Activated CD4-positive, alpha-beta T cell treated with anti-CD3 and anti-CD28 coated beads for 4 hours (primary cell): ENCODE measurements at regions not wholly inside any gene's neighbourhood (a gene's known extent, or its start where the extent isn't known, plus 50 kb on each side); places are given as distances from the start of the nearest gene placed in this dataset.

ENCODE experiments used
- DNase-seq, 2 donors: peaks; one replicate each; pipeline ENCODE4 v3.0.0-alpha.2; 2020

DNA sequence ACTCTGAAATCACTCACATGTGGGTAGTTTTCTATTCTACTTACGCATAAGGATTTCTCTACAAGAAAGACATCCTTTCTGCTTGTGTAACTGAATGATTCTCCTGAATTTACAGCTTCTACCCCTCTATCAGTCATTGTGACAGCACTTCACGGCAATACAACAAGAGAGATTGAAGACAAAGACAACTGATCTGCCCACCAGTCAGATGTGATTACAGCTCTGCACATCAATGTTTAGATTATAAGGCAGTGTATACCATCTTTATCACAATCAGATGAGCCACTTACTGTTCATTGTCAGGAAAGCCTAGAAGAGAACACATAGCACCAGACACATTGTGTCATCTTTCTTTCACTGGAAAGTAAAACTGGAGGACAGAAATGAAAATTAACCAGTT is 324.4 kb downstream of the CENPC start:
- DNase-seq = no peak

DNA sequence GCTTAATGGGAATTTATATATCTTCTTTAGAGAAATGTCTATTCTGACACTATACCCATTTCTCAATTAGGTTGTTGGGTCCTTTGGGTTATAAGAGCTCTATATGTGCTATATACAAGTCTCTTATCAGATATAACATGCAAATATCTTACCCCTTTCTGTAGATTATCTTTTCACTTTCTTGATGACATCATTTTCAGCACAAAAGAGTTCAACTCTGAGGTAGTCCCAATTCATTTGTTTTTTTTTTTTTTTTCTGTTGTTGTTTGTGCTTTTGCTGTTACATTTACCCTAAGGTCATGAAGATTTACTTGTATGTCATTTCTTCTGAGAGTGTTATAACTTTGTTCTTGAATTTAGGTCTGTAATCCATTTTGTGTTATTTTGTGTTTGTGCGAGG is 326.4 kb downstream of the CENPC start:
- DNase-seq = no peak

DNA sequence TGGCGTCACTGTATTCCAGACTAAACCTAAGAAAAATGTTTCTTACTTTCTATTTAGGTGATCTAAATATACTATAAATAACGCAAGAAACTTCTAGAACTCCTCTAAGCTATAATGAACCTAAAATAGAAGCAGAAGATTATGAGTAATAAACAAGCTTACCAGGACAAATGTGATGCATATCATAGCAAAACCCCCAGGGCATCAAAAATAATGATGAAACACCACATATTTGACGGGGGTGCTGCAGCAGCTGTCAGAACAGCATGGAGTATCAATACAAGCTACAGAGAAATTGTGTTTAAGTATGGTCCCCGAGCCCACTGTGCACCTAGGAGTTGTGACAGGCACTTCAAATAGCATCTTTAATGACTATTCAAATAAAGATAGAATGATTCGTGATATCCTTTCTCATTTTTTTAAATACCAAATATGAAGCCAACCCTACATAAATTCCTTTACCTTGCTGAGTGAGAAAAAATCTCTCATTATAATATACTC is 337.3 kb downstream of the CENPC start:
- no peak for DNase-seq

DNA sequence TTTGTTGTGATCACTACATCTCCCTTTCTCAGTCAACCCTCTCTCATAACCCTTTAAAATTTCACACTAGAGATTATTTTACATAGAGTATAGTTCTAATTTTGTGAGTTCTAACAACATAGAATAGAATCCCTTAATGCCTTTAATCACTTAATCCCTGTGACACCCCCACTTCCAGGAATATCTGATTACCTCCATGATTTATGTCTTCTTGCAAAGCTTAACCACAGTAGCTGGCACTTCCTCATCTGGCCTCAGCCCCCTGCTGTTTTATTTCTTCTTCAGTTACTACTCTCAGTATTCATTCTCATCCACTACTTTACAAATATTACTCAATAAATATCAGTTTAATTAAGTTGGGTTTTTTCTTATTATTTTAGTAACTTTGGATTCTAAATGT is 340.9 kb downstream of the CENPC start:
- DNase-seq = no peak

DNA sequence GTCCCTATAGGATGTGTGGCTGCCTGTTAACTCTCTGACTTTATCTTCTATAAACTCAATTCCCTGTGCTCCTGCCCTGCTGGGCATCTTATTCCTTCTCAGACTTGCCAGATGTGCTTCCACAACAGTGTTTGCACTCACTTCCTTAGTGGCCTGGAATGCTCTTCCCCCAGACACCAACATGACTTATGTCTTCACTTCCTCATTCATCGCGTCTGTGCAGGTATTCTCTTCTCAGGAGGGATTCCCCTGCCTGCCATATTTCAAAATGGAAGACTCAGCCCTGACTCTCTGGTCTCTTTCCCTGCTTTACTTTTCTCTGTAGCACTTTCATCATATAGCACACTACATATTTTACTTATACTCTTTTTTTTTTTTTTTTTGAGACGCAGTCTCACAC is 344.0 kb downstream of the CENPC start:
- DNase-seq = no peak

DNA sequence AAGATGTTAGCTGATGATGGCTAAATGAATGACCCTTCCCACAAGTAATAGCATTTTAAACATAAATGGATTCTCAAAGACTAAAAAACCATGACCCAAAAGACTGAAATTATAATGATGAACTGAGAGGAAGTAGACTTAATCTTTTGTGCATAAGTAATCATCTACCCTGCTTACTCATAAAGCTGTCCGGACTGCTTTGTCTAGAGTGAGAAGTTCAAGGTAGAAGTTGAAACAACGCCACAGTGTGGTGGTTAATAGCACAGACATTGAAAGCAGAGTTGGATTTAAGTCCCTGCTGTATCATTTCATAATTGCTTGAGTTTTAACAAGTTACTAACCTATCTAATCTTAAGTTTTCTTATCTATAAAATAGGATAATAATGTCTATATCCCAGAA is 346.6 kb downstream of the CENPC start:
- no peak for DNase-seq

DNA sequence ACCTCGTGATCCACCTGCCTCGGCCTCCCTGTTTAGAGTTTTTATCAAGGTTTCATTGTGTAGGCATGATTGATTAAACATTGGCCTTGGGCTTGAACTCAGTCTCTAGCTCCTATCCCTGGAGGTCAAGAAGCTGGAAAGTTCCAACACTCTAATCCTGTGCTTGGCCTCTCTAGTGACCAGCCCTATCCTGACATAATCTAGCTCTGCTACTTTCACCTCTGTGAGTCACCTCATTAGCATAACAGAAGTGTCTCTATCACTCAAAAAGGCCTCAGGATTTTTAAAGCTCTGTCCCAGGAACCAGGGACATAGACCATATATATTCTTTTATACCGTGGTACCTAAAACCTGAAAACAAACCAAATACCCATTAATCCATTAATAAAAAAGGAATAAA is 377.5 kb downstream of the CENPC start:
- no peak for DNase-seq

DNA sequence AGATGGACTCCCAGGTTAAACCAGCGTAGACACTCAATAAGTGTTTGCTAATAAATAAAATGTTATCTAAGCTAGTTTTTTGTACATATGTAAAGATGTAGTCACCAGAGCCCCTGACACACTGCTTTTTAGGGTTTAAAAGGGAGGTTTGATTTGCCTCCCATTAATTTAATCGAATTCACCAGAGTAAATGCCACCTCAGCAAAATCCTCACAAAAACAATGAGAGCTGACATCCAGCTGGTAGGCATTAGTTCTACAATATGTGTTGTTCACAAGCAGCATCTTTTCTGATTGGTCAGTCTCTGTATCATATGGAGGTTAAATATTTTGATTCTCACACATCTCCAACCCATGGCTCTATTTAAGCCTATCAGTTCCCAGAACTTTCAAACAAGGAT is 382.6 kb downstream of the CENPC start:
- no peak for DNase-seq

DNA sequence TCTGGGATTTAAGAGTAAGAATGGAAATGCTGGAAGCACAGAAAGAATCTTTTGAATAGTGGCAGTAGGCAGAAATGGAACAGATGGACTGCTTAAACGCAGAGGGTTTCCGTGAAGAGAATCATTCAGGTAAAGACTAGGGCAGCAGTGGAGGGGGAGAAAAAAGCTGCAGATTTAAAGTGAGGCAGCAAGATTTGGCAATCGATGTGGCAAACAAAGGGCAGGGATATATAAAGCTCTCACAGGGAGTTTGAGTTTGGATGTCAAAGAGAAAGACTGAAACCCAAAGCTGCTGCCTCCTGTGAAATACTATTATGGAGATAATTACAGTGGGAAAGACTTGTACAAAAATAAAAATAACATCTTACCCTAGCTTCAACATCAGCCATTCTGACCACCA is 384.0 kb downstream of the CENPC start:
- no peak for DNase-seq

DNA sequence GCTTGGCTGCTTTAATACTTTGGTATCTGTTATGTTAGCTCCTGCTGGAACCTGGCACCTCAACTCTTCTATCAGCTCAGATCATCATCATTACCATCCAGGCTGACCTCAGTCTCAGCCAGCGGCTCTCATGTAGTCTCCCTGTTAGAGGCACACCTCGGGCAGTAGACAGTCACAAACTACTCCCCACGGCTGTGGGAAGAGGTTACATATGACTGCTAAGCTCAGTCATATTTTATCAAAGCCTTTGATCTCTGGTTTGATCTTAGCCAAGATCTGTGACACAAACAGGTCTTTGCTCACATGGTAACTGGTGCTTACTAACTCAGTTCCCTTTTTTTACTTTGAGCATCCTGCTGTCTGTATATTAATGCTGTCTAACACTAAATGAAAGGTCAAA is 384.9 kb downstream of the CENPC start:
- no peak for DNase-seq

DNA sequence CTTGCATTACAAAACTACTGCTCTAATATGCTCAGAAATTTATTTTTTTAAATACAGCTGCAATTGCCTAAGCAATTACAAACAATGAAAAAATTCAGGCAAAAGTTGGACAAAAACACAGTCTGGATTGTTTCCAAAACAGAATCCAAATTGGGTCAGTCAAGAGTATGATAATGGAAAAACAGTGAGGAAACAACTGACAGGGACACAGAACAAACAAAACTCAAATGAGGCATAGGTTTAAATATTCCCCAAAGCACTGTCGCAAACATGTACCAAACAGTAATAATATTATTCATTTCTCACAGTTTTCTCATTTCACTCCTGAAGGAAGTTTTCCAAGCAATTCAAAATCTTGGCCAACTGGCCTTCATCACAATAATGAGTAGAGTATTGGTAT is 386.6 kb downstream of the CENPC start:
- DNase-seq = no peak

DNA sequence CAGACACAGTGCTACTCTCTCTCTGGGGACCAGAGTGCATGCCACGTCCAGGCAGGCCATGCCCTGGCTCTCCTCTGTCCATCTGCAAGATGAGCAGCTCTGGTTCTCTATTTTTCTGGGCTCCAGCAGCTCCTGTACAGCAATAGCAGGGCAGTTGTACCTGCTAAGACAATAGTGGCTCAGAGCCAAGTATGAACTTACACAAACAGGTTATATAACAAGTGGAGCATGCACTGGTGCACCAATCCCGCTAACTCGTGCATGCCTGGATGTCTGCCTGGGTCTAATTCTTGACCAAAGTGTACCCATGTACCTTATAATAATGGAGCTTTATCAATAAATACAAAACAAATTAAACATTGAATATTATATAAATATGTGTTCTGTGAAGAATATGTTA is 392.3 kb downstream of the CENPC start:
- no peak for DNase-seq

DNA sequence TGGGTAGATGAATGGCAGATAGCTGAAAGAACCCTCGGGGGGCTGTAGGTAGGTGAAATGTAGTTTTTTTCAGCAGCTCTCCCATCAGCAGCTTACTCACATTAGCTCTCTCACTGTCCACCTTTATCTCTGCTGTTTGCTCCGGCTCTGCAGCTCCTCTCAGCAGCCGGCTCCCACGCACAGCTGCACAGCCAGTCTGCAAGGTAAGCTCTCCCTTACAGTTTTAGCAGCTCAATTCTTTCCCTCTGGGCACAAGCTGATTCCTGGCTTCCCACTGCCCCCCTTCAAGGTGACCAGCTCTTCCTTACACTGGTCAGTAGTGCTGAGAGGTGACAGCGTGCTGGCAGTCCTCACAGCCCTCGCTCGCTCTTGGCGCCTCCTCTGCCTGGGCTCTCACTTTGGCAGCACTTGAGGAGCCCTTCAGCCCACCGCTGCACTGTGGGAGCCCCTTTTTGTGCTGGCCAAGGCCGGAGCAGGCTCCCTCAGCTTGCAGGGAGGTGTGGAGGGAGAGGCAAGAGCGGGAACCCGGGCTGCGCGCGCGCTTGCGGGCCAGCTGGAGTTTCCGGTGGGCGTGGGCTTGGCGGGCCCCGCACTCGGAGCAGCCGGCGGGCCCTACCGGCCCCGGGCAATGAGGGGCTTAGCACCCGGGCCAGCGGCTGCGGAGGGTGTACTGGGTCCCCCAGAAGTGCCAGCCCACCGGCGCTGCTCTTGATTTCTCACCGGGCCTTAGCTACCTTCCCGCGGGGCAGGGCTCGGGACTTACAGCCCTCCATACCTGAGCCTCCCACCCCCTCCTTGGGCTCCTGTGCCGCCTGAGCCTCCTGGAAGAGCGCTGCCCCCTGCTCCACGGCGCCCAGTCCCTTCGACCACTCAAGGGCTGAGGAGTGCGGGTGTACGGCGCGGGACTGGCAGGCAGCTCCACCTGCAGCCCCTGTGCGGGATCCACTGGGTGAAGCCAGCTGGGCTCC is 393.6 kb downstream of the CENPC start:
- no peak for DNase-seq

DNA sequence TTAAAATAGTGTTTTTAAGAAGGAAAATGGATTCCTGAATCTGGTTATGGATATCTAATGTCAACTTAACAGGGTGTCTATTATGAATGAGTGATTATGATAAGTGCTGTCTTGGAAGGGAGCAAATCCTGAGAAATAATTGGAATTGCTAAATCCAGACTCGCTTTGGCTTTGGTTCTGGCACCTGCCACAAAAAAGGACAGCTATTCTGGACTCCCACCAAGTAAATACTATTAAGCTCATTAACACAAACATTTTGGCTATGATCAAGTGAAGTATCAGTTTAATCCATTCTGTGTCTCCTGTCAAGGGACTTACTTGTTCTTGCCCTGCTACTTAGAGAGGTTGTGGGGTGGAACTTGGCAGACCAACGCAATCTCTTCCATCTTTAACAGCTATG is 403.7 kb downstream of the CENPC start:
- no peak for DNase-seq

DNA sequence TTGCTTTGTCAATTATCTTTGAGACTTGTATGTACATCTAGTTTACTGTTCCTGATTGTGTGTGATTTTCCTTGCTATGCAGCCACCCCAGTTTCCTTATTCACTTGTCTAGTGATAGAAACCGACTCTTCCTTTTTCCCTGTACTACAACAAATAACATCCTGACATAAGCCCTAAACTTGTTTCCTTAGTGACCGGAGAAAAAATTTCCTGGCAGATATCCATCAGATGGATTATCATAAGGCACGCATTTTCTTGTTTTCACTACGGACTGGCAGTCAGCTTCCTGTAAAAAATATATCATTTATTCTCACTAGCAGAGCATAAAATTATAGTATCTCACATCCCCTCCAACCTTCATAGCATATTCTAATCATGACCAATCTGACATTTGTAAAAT is 410.7 kb downstream of the CENPC start:
- DNase-seq = no peak

DNA sequence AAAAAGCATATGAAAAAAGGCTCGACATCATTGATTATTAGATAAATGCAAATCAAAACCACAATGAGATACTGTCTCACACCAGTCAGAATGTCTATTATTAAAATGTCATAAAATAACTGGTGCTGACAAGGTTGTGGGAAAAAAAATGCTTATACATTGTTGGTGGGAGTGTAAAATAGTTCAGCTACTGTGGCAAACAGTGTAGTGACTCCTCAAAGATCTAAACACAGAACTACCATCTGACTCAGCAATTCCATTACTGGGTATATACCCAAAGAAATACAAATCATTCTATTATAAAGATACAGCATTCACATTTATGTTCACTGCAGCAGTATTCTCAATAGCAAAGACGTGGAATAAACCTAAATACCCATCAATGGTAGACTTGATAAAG is 412.1 kb downstream of the CENPC start:
- no peak for DNase-seq

DNA sequence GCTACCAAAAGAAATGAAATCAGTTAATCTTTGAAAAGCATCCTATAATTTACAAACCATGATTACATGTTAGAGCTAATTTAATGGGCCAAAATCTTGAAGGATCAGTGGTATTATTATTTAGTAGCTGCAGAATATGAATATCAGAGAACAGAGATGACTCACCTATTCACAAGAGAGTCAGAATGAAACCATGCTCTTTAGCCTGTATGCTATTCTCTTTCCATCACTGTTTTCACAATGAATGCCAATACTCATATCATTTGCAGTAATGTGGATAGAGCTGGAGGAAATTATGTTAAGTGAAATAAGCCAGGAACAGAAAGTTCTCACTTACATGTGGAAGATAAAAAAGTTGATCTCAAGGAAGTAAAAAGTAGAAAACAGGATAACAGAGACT is 414.1 kb downstream of the CENPC start:
- DNase-seq = no peak

DNA sequence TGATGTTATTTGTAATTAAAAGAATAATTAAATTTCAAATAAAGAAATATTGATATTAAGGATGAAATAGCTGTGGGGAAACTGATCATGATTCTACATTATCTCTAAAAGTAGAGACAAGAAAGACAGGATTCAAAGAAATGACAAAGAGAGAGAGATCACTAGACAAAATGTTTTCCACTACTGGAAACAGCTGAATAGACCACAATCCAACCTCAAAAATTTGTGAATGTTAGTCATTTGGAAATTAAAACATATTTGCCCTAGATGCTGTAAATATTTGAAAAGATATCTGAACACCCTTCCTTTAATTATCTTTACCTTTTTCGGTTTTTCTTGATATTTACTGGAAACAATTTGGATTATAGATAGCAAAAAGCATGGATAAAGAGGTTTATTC is 414.9 kb downstream of the CENPC start:
- no peak for DNase-seq

DNA sequence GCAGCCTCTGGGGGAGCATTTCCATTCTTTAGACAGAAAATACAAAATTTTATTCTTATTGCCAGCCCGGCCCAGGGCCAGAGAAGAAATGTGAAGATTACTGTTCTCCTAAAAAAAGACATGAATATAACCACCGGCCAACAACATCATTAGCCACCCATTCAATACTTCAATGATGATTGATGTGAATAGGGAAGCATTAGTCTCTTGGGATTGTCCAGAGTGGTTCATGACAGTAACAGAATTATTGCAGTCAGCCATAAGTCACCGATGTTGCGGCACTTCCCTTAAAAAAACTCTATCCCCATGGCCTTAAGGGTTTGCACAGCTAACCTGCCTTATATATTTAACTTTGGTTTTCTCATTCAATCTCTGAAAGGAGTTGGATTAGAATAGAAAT is 418.7 kb downstream of the CENPC start:
- no peak for DNase-seq

DNA sequence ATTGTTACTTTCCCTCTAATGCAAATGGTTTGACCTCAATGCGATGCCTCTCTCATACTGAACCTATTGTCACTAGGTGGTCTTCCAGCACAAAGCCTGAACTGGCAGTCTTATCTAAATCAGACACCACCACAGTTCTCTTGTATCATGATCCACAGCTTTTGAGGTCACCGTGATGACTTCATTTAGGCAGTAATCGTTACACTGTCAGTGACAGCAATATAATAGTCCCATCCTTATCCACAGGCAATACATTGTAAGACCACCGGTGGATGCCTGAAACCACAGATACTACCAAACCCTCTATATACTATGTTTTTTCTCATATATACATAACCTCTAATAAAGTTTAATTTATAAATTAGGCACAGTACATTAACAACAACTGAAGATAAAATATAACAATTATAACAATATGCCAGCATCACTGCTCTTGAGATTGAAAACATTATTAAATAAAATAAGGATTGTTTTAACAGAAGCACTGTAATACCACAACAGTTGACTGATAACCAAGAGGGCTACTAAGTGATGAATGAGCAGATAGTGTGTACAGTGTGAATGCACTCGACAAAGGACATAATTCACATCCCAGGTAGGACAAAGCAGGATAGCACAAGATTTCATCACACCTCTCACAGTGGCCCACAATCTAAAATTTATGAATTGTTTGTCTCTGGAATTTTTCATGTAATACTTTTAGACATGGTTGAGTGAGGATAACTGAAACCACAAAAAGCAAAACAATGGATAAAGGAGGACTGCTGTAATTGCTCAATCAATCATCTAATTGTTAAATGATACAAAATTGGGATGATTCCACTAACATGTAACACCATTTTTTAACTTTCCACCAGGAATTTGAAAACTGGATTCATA is 419.4 kb downstream of the CENPC start:
- DNase-seq = no peak

DNA sequence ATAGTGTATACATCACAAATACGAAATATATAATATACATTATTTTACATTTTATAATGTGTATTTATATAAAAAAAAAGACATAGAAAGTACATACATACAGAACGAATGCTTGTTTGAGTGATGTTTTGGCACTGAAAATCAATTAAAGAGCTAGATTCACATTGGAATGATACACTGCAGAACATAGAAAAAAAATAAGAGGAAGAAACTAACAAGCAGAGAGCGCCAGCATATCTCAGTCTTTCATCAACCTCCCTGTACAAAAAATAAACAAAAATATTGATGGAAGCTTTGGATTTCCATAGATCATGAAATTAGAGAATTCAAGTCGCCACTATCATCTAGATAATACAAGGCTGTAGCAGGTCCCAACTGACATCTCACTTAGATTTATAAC is 420.6 kb downstream of the CENPC start:
- no peak for DNase-seq

DNA sequence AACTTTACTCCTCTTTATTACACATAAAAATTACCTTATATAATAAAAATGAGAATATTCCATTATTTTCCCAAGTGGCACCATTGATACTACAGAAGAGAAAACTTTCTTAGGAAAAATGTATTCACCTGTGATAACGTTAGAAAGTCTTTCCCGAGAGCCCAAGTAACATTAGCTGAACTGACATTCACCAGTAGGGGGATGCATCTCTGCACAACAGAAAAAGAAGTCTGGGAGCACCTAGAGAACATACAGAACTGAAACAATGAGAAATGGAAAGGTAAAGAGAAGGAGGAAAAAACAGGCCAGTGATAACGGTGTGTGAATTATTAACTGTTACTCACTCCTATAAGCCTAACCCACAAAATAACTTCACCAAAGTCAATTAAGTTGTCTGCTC is 423.3 kb downstream of the CENPC start:
- DNase-seq = no peak

DNA sequence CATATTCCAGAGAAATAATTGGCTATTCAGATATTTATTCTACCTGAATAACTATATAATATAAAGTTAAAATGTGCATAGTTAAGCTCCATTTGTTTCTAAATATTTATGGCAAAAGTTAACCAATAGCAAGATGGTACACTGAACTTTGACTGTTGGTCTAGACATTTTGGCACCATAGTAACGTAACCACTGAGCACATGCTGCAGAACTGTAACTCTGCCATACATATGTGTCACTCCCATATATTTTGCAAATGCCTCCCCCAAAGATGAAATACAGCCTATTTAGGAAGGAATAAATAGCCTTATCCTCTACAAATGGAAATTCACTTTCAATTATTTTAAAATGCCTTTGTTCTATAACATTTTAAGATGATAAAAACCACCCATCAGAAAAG is 424.9 kb downstream of the CENPC start:
- no peak for DNase-seq

DNA sequence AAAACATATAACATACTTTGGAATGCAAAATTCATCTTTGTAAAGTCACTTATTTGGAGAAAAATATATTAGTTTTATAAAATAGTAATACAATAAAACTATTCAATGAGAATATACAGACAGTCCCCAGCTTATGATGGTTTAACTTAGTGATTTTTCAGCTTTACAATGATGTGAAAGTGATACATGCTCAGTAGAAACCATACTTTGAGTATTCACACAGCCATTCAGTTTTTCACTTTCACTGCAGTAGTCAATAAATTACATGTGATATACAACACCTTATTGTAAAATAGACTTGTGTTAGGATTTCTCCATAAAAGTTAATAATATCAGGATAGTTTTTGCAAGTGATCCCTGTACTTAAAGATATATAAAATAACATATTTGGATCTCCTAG is 436.0 kb downstream of the CENPC start:
- DNase-seq = no peak
